ENCODE measurements at regions not wholly inside any gene's neighbourhood (a gene's known extent, or its start where the extent isn't known, plus 50 kb on each side); places are given as distances from the start of the nearest gene placed in this dataset.

DNA sequence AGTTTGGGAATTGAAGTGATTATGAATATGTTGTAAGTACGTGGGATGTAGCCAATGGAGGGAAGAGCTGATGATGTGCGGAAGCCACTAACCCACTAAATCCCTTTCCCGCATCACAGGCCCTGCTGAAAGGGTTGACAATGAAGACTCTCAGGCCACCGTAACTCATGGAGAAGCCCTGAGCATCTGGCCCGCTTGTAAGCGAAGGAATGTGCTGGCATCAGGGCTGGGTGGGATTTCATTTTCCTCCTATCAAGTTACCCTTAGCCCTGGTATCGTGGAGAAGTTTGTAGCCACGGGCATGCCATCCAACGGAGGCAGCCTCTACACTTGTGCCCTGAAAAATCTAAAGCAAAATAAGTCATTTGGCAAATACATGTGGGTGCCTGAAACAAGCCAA lies 355.0 kb downstream of the CDH26 start (continued):
- TF ChIP-seq GATA2 (CRISPR knock-in tag; IDR thresholded peaks at IDR 0.05) (no peak), RXRA (IDR thresholded peaks at IDR 0.05; ENCODE audit: borderline replicate concordance, low read depth) (no peak)

DNA sequence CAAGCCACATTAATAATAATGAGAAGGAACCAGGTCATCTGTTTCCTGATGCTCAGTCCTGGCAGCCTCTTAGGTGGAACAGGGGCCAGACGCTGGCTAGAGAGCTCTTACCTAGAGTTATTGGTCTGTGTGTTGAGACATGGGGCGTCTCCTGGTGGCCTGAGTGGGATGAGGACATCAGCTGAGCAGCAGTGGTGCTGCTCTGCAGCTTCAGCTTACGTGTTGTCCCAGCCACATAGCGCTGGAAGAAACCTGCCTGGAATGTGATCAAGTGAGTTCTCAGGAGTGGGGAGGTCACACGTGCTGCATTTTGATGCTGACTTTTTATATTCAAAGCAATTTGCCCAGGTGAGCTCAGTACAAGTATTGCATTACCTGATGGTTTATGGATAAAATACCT lies 355.4 kb downstream of the CDH26 start:
- TF ChIP-seq FOSL2 (IDR thresholded peaks at IDR 0.05; ENCODE audit: borderline replicate concordance, low read depth) (no peak), GABPA (IDR thresholded peaks at IDR 0.05; ENCODE audit: low read depth) (no peak), NRF1 (IDR thresholded peaks at IDR 0.05; ENCODE audit: low read depth, low read length) (no peak), EP300 (IDR thresholded peaks at IDR 0.05; ENCODE audit: borderline replicate concordance in 1 of 2, low read depth in 1 of 2, low read length in 1 of 2) (no peak), TCF12 (IDR thresholded peaks at IDR 0.05) (no peak), NFIC (IDR thresholded peaks at IDR 0.05; ENCODE audit: borderline replicate concordance) (no peak), JUND (IDR thresholded peaks at IDR 0.05) (no peak), TEAD4 (IDR thresholded peaks at IDR 0.05; ENCODE audit: borderline replicate concordance, insufficient read depth) (no peak), POLR2AphosphoS5 (IDR thresholded peaks at IDR 0.05; ENCODE audit: low read depth, low read length) (no peak), RCOR1 (IDR thresholded peaks at IDR 0.05; ENCODE audit: low read length) (no peak), CHD2 (IDR thresholded peaks at IDR 0.05; ENCODE audit: low read length, partially characterized antibody) (no peak), ELF1 (IDR thresholded peaks at IDR 0.05) (no peak), FOXM1 (IDR thresholded peaks at IDR 0.05; ENCODE audit: low read depth) (no peak)
- TF ChIP-seq, protein P1, sequence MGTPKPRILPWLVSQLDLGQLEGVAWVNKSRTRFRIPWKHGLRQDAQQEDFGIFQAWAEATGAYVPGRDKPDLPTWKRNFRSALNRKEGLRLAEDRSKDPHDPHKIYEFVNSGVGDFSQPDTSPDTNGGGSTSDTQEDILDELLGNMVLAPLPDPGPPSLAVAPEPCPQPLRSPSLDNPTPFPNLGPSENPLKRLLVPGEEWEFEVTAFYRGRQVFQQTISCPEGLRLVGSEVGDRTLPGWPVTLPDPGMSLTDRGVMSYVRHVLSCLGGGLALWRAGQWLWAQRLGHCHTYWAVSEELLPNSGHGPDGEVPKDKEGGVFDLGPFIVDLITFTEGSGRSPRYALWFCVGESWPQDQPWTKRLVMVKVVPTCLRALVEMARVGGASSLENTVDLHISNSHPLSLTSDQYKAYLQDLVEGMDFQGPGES (IDR thresholded peaks at IDR 0.05; ENCODE audit: low read depth, low read length): no peak
- TF ChIP-seq, protein P2, sequence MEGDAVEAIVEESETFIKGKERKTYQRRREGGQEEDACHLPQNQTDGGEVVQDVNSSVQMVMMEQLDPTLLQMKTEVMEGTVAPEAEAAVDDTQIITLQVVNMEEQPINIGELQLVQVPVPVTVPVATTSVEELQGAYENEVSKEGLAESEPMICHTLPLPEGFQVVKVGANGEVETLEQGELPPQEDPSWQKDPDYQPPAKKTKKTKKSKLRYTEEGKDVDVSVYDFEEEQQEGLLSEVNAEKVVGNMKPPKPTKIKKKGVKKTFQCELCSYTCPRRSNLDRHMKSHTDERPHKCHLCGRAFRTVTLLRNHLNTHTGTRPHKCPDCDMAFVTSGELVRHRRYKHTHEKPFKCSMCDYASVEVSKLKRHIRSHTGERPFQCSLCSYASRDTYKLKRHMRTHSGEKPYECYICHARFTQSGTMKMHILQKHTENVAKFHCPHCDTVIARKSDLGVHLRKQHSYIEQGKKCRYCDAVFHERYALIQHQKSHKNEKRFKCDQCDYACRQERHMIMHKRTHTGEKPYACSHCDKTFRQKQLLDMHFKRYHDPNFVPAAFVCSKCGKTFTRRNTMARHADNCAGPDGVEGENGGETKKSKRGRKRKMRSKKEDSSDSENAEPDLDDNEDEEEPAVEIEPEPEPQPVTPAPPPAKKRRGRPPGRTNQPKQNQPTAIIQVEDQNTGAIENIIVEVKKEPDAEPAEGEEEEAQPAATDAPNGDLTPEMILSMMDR (IDR thresholded peaks at IDR 0.05): no peak
- TF ChIP-seq, protein P3, sequence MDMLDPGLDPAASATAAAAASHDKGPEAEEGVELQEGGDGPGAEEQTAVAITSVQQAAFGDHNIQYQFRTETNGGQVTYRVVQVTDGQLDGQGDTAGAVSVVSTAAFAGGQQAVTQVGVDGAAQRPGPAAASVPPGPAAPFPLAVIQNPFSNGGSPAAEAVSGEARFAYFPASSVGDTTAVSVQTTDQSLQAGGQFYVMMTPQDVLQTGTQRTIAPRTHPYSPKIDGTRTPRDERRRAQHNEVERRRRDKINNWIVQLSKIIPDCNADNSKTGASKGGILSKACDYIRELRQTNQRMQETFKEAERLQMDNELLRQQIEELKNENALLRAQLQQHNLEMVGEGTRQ (IDR thresholded peaks at IDR 0.05; ENCODE audit: borderline replicate concordance, low read depth, low read length): no peak

More for the DNA sequence above, 355.4 kb downstream of the CDH26 start:
- H4K20me1 ChIP-seq (ENCODE audit: insufficient read depth): no peaks in the 10 kb centered on the region
- H3K27ac ChIP-seq (ENCODE audit: low read depth in 2 of 2, low read length in 1 of 2): no peak overlapping the region
- no peaks in the 10 kb centered on the region for H3K4me1 ChIP-seq (ENCODE audit: control insufficient read depth in 1 of 2, insufficient read depth in 2 of 2, low read depth in 1 of 2, low read length in 1 of 2)
- no peak overlapping the region for H3K4me2 ChIP-seq
- no peaks in the 10 kb centered on the region for H3K9me3 ChIP-seq
- H2AFZ ChIP-seq (ENCODE audit: low read depth): no peak overlapping the region
- DNase-seq: no peak
- H3K9ac ChIP-seq: no peak overlapping the region
- H3K9me2 ChIP-seq: no peaks in the 10 kb centered on the region
- ChIA-PET CTCF (no interaction called here), POLR2A (no interaction called here)
- no peaks in the 10 kb centered on the region for H3K79me2 ChIP-seq (ENCODE audit: insufficient read depth)
- no peaks in the 10 kb centered on the region for H3K36me3 ChIP-seq (replicated peaks in 1 of 2; ENCODE audit: control insufficient read depth in 1 of 2, insufficient read depth in 2 of 2, low read length in 1 of 2)
- H3K27me3 ChIP-seq (ENCODE audit: insufficient read depth): no peaks in the 10 kb centered on the region
- H3K4me3 ChIP-seq (ENCODE audit: low read depth in 2 of 2, low read length in 1 of 2): no peak overlapping the region
- H3F3A ChIP-seq (replicated peaks; ENCODE audit: insufficient read depth): no peaks in the 10 kb centered on the region
- WGBS (ENCODE audit: low lambda C conversion rate): 8% methylated on average over 3 of the region's 5 CpGs

Measured in SK-N-SH (cell line).